ENCODE measurements at regions not wholly inside any gene's neighbourhood (a gene's known extent, or its start where the extent isn't known, plus 50 kb on each side); places are given as distances from the start of the nearest gene placed in this dataset.

GRCh38 chr12:28941248-28941647 lies 207.8 kb upstream of the FAR2 start:
- TF ChIP-seq CTCF (IDR thresholded peaks at IDR 0.05) = no peak

GRCh38 chr12:28946361-28946760 lies 202.7 kb upstream of the FAR2 start:
- no peak for TF ChIP-seq CTCF (IDR thresholded peaks at IDR 0.05)
- intact Hi-C loops (cut with DNase I) = no loop called here
- H3K4me1 ChIP-seq = no peaks in the 10 kb centered on the region

More at GRCh38 chr12:28941248-28941647, 207.8 kb upstream of the FAR2 start:
- H3K27me3 ChIP-seq = no peaks in the 10 kb centered on the region
- H3K4me3 ChIP-seq = no peak overlapping the region
- intact Hi-C loops (cut with DNase I) = no loop called here
- no peak overlapping the region for H3K27ac ChIP-seq
- H3K36me3 ChIP-seq = no peaks in the 10 kb centered on the region
- H3K9me3 ChIP-seq = no peaks in the 10 kb centered on the region
- no peaks in the 10 kb centered on the region for H3K4me1 ChIP-seq
- DNase-seq (ENCODE audit: low spot score in 2 of 2) = no peak

GRCh38 chr12:28948685-28949084 lies 200.4 kb upstream of the FAR2 start:
- Histone ChIP-seq H3K27ac (no peak overlapping the region), H3K9me3 (no peaks in the 10 kb centered on the region), H3K4me3 (no peak overlapping the region), H3K4me1 (no peaks in the 10 kb centered on the region), H3K36me3 (no peaks in the 10 kb centered on the region), H3K27me3 (no peaks in the 10 kb centered on the region)
- no peak for TF ChIP-seq CTCF (IDR thresholded peaks at IDR 0.05)
- intact Hi-C loops (cut with DNase I) = no loop called here
- DNase-seq (ENCODE audit: low spot score in 2 of 2) = no peak

More at GRCh38 chr12:28946361-28946760, 202.7 kb upstream of the FAR2 start:
- DNase-seq (ENCODE audit: low spot score in 2 of 2) = no peak
- H3K27ac ChIP-seq = no peak overlapping the region
- H3K4me3 ChIP-seq = no peak overlapping the region
- no peaks in the 10 kb centered on the region for H3K36me3 ChIP-seq
- no peaks in the 10 kb centered on the region for H3K27me3 ChIP-seq
- no peaks in the 10 kb centered on the region for H3K9me3 ChIP-seq

- no peak for TF ChIP-seq CTCF (IDR thresholded peaks at IDR 0.05)
- intact Hi-C loops (cut with DNase I) = no loop called here
- Histone ChIP-seq H3K36me3 (no peaks in the 10 kb centered on the region), H3K4me1 (no peaks in the 10 kb centered on the region), H3K27ac (no peak overlapping the region), H3K27me3 (no peaks in the 10 kb centered on the region), H3K9me3 (no peaks in the 10 kb centered on the region), H3K4me3 (no peak overlapping the region)
- DNase-seq (ENCODE audit: low spot score in 2 of 2) = no peak
Measured at GRCh38 chr12:28949184-28949583, 199.9 kb upstream of the FAR2 start.

GRCh38 chr12:28950049-28950448 lies 199.0 kb upstream of the FAR2 start:
- H3K36me3 ChIP-seq = no peaks in the 10 kb centered on the region
- H3K9me3 ChIP-seq = no peaks in the 10 kb centered on the region
- no peak overlapping the region for H3K27ac ChIP-seq
- no peak overlapping the region for H3K4me3 ChIP-seq
- intact Hi-C loops (cut with DNase I) = no loop called here
- DNase-seq (ENCODE audit: low spot score in 2 of 2) = no peak
- no peaks in the 10 kb centered on the region for H3K4me1 ChIP-seq
- H3K27me3 ChIP-seq = no peaks in the 10 kb centered on the region
- TF ChIP-seq CTCF (IDR thresholded peaks at IDR 0.05) = no peak

GRCh38 chr12:28951935-28952334 lies 197.1 kb upstream of the FAR2 start:
- intact Hi-C loops (cut with DNase I) = no loop called here
- Histone ChIP-seq H3K27me3 (no peaks in the 10 kb centered on the region), H3K4me1 (no peaks in the 10 kb centered on the region), H3K36me3 (no peaks in the 10 kb centered on the region), H3K4me3 (no peak overlapping the region), H3K27ac (no peak overlapping the region), H3K9me3 (no peaks in the 10 kb centered on the region)
- TF ChIP-seq CTCF (IDR thresholded peaks at IDR 0.05) = no peak
- no peak for DNase-seq (ENCODE audit: low spot score in 2 of 2)

Measured in ascending aorta (tissue), 2 donors.